WI38 (cell line): ENCODE measurements at regions not wholly inside any gene's neighbourhood (a gene's known extent, or its start where the extent isn't known, plus 50 kb on each side); places are given as distances from the start of the nearest gene placed in this dataset.
"Not testable (repeated sequence)": the region's sequence is repeated elsewhere in the genome, so short reads cannot be mapped to it uniquely, and the experiment has no call there.

Source experiments
- H3K4me3 ChIP-seq: 2 replicates; pipeline ENCODE4 v1.5.1; 2011; ENCODE audit warnings: low read depth, mild to moderate bottlenecking, control low read depth, low read length
- TF ChIP-seq, protein P1 (sequence below): IDR thresholded peaks from 2 replicates; pipeline ENCODE4 v1.5.1; 2012; ENCODE audit warnings: low read depth, mild to moderate bottlenecking, control low read depth, low read length

- H3K4me3 ChIP-seq = no peak overlapping the region
- TF ChIP-seq, protein P1, sequence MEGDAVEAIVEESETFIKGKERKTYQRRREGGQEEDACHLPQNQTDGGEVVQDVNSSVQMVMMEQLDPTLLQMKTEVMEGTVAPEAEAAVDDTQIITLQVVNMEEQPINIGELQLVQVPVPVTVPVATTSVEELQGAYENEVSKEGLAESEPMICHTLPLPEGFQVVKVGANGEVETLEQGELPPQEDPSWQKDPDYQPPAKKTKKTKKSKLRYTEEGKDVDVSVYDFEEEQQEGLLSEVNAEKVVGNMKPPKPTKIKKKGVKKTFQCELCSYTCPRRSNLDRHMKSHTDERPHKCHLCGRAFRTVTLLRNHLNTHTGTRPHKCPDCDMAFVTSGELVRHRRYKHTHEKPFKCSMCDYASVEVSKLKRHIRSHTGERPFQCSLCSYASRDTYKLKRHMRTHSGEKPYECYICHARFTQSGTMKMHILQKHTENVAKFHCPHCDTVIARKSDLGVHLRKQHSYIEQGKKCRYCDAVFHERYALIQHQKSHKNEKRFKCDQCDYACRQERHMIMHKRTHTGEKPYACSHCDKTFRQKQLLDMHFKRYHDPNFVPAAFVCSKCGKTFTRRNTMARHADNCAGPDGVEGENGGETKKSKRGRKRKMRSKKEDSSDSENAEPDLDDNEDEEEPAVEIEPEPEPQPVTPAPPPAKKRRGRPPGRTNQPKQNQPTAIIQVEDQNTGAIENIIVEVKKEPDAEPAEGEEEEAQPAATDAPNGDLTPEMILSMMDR = no peak
Observed at GRCh38 chr5:101482931-101483330, 579.8 kb upstream of the ST8SIA4 start.

- TF ChIP-seq, protein P1 = no peak
- H3K4me3 ChIP-seq = no peak overlapping the region
Observed at GRCh38 chr5:101473483-101473882, 570.4 kb upstream of the ST8SIA4 start.

GRCh38 chr5:101461455-101461854 lies 558.4 kb upstream of the ST8SIA4 start:
- no peak overlapping the region for H3K4me3 ChIP-seq
- TF ChIP-seq, protein P1 = no peak

- no peak overlapping the region for H3K4me3 ChIP-seq
- TF ChIP-seq, protein P1 = no peak
Observed at GRCh38 chr5:101458587-101458986, 555.5 kb upstream of the ST8SIA4 start.

- no peak overlapping the region for H3K4me3 ChIP-seq
- TF ChIP-seq, protein P1 = no peak
Observed at GRCh38 chr5:101455851-101456250, 552.8 kb upstream of the ST8SIA4 start.

DNA sequence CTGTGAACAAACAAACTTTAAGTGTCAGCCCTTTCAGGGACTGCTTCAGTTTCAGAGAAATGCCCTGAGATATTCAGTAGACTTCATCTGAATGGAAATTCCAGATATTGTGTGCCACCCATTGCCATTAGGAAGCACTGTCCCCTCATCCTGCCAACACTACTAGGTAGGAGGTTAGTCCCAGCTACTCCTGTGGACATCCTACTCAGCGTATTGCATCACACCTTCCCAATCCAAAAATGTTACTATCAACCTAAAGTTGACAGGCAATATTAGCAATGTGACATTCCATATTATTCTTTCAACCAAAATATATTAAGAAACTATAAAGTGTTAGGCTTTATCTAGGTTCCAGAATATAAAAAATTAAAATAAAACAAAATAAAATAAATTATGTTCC lies 552.0 kb upstream of the ST8SIA4 start:
- H3K4me3 ChIP-seq = no peak overlapping the region
- TF ChIP-seq, protein P1 = no peak

- H3K4me3 ChIP-seq = not testable (repeated sequence)
Observed at GRCh38 chr5:101442281-101442680, 539.2 kb upstream of the ST8SIA4 start.

DNA sequence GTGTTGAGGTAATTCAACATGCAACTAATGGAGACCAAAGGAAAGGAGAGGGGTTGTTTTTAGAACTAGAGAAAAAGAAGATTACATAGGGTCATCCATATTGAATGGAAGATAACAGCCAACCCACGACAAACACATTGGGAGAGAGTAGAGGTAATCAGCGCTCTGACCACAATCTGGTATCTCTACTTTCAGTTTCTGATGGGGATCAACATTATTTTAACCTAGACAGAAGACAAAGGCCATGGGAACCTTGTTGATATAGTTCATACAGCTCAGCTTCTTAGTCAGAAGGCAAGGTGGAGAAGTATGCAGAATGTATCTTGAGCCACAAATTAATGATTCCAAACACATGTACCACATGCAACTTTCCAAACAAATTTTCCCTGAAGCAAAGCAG lies 537.1 kb upstream of the ST8SIA4 start:
- H3K4me3 ChIP-seq = no peak overlapping the region
- TF ChIP-seq, protein P1 = no peak
